ENCODE measurements at regions not wholly inside any gene's neighbourhood (a gene's known extent, or its start where the extent isn't known, plus 50 kb on each side); places are given as distances from the start of the nearest gene placed in this dataset.
"Not testable (repeated sequence)": the region's sequence is repeated elsewhere in the genome, so short reads cannot be mapped to it uniquely, and the experiment has no call there.

- DNase-seq (ENCODE audit: low spot score), result no peak
Measured at GRCh38 chr5:104915226-104915625, 1352.6 kb upstream of the NUDT12 start.

GRCh38 chr5:104914536-104915070 is 1352.0 kb upstream of the NUDT12 start:
- no peak for DNase-seq (ENCODE audit: low spot score)

DNA sequence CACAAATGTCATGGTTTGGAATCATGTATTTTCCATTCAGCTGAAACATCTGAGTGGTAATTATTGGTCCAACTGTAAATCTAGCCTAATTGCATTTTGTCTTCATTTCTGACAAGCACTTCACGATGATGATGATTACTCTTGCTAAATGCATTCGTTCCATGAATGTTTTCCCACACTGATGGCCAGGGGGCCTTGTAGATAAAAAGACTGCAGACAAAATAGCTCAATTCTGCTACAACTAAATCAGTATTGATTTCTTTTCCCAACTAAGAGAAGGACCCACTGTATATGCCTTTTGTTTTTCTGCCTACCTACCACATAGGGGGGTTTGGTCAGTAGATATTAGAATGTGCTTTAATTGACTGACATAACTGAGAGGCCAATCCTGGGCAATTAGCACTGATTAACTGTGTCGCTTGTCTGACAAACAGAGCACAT is 1351.3 kb upstream of the NUDT12 start:
- no peak for DNase-seq (ENCODE audit: low spot score)

GRCh38 chr5:104909803-104910202 is 1347.2 kb upstream of the NUDT12 start:
- DNase-seq (ENCODE audit: low spot score), result no peak

DNA sequence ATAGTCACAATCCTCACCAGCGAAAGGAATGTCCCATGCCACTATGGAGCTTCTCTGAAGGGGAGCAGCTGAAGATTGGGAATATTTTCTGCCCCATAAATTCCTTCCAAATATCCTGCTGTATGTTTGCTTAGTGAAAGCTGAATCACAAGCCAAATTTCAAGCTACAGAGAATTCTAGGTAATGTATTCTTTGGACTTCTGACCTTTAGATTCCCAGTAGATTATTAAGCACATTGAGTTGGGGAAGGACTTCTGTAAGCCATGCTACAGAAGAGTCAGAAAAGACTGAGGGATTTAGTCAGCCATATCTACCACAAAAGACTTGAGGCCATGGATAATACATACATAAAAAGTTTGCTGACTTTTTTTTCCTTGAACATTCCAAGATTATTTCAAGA is 1342.0 kb upstream of the NUDT12 start:
- DNase-seq (ENCODE audit: low spot score), result no peak

DNA sequence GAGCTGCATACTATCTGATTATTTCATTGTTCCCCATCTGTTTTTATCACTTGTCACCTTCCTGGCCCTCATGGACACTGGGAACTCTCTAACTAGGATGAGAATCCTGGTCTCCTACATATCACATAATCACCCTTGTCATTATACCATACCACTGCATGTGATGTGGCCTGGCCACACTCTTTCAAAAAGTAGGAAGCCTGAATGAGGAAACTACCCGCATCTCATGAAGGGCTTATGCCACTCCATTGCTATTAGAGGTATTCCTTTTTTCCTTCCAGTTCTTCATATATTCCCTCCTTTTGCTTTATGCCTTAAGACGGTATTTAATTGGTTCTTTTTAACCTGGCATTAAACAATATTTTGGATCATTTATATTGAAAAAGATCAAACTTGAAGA is 1341.4 kb upstream of the NUDT12 start:
- DNase-seq (ENCODE audit: low spot score), result no peak

- no peak for DNase-seq (ENCODE audit: low spot score)
Measured at GRCh38 chr5:104891596-104891995, 1329.0 kb upstream of the NUDT12 start.

DNA sequence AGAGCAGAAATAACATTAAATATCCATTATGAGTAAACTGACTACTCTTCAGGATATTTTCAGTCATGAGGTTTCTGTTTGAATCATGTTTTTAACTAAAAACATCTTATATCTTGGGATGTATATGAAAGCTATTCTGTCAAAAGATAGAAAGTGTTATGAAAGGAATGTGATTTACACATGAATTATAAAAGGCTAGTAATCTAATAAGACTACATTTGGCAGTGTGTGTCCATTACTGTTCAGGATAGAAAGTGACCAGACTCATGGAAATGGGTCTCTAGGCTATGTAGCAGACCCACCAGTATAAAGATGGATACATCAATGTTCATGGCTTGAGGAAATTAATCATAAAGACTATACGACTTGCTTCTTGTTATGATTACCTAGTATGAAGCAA is 1328.2 kb upstream of the NUDT12 start:
- no peak for DNase-seq (ENCODE audit: low spot score)

- DNase-seq (ENCODE audit: low spot score), result no peak
Measured at GRCh38 chr5:104859437-104859836, 1296.8 kb upstream of the NUDT12 start.

DNA sequence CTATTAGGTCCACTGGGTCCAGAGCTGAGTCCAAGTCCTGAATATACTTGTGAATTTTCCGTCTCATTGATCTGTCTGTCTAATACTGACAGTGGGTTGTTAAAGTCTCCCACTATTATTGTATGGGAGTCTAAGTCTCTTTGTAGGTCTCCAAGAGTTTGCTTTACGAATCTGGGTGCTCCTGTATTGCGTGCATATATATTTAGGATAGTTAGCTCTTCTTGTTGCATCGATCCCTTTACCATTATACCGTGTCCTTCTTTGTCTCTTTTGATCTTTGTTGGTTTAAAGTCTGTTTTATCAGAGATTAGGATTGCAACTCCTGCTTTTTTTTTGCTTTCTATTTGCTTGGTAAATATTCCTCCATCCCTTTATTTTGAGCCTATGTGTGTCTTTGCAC is 1289.5 kb upstream of the NUDT12 start:
- not testable (repeated sequence) for DNase-seq (ENCODE audit: low spot score)

GRCh38 chr5:104845541-104845940 is 1283.0 kb upstream of the NUDT12 start:
- no peak for DNase-seq (ENCODE audit: low spot score)

DNA sequence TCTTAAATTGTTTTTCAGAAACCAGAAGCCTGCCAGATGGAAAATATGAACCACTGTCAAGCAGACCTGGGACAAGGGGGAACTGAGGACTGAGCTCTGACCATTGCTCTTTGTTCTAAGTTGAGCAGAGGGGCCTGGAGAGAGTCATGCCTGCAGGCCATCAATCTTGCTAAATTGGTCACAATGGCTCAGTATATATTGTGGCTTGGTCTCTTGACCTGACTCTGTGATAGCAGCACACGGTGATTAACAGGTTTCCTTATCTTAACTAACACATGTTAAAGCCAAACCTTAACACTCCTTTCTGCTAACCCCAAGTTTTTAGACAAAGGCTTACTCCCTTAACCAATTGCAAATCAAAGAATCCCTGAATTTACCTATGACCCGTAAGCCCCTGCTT is 1281.2 kb upstream of the NUDT12 start:
- DNase-seq (ENCODE audit: low spot score), result no peak

DNA sequence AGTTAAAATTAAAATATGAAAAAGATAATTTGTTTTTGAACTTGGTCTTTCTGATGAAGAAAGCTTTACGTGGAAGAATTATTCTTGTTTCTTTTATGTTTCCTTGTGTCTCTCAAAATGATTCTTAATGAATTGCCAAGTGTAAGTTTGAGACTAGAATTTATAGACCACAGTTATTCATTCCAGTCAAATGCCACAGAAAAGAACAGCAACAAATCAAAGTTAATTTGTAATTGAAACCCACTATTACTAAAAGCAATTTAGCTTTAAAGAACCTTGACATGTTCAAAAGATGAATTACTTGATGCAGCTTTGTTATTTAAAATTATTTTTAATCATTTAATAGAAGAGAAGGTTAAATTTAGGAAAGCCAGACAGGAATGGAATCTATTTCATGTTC is 1277.7 kb upstream of the NUDT12 start:
- no peak for DNase-seq (ENCODE audit: low spot score)

DNA sequence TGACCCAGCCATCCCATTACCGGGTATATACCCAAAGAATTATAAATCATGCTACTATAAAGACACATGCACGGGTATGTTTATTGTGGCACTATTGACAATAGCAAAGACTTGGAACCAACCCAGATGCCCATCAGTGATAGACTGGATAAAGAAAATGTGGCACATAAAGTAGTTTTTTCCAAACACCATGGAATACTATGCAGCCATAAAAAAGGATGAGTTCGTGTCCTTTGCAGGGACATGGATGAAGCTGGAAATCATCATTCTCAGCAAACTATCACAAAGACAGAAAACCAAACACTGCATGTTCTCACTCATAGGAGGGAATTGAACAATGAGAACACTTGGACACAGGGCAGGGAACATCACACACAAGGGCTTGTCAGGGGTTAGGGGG is 1268.9 kb upstream of the NUDT12 start:
- DNase-seq (ENCODE audit: low spot score), result not testable (repeated sequence)

- no peak for DNase-seq (ENCODE audit: low spot score)
Measured at GRCh38 chr5:104821606-104822005, 1259.0 kb upstream of the NUDT12 start.

DNA sequence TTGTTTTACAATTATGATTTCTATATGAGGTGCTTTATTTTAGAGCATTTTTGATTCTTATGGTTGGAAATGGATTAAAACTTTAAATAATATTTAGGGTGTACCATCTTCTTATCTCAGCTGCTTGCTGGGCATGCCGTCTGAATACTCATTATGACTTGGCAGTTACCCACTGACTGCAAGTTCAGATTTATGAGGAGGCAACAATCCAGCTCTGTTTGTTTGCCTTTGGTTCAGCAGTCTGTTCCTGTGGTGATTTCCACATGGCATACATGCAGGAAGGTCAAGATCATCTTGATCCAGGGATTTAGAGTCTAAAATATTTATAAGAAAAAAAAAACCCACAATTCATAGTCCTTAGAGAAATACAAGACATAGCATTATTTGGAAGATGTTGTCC is 1254.5 kb upstream of the NUDT12 start:
- no peak for DNase-seq (ENCODE audit: low spot score)

DNA sequence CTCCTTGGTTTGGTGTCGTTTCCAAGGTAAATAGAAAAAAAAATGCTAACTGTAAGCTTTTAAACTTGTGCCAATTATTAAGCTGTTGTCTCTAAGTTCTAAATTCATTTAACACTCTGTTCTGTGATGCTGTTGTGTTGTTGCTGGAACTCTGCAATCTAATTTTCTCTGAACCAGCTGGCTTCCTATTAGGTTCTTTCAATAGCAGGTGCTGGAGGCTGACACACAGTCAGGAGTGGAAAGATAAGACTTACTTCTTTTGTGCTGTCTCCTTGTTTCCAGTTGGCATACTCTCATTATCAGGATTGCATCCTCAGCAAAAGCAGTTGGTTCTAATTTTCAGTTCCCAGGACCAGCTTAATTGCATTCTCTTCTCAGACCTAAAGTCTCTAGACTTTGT is 1252.6 kb upstream of the NUDT12 start:
- no peak for DNase-seq (ENCODE audit: low spot score)

DNA sequence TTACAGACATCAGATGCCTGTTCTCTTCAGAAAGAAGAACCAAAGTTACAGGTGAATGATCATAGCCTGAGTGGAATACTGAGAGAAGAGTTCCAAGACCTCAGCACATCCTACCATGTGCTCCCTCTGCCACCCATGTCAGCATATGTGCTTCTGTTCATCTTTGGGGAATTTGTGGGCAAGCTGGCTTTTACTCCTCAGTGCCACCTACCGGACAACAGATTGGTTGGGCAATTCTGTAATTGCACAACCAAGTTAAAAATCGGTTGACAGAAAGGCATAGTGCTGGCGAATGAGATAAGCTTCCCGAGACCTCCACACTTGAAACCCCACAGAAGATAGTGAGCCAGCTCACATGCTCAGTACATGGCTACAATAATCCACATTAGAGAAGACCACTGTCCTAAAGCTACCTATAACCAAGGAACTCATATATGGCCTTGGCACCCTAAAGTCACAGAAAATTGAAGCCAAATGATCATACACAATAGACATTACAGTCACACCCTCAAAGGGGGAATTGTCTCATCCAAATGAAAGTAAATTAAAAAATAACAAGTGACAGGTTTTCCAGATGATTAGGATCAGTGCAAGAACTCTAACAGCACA is 1238.0 kb upstream of the NUDT12 start:
- DNase-seq (ENCODE audit: low spot score), result no peak

GRCh38 chr5:104793755-104794080 is 1231.1 kb upstream of the NUDT12 start:
- DNase-seq (ENCODE audit: low spot score), result no peak

DNA sequence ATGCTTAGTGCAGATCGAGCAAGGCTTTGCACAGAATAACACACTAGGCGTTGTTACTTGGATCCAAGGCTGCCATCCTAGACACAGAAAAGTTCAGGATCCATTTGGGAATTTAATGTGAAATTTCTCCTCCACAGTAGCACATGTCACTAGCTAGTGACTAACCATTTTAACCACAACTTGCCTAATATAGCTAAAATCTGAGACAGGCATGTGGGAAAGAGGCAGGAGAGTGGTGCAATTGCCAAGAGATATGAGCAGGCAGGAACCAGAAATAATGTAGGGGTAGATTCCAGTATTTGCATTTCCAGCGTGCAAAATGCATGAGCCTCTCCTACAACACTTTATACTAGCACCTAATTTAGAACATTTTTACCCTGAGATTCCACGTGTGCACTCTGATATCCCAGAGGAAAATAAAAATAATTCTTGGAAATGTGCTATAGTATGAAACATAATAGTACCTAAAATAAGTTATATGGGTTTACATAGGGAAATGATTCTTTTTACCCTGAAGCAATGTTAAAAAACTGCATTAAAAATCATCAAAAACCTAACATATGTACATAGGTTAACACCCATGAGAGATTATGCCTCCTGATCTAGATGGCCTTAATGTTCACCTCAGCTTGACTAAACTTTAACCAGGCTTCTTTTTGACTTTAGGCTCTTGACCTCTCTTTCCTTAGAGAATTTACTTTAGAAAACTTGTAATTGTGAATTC is 1230.6 kb upstream of the NUDT12 start:
- no peak for DNase-seq (ENCODE audit: low spot score)

DNA sequence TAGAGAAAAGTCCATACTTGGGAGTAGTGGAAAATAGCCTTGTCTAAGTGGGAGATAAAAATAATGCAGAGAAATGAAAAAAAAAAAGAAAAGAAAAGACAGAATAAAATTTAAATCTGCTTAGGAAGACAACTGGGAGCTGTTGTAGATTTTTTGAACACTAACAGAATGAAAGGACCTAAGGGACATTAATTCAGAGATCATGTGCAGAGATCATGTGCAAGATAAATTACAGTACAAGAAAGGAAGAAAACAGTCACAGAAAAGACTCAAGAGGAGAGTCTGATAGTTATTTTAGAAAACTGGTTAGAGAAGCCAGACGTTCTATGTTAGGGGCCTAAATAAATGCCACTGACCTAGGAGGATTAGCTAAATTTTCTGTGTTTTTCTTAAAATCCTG is 1226.8 kb upstream of the NUDT12 start:
- DNase-seq (ENCODE audit: low spot score), result no peak

DNA sequence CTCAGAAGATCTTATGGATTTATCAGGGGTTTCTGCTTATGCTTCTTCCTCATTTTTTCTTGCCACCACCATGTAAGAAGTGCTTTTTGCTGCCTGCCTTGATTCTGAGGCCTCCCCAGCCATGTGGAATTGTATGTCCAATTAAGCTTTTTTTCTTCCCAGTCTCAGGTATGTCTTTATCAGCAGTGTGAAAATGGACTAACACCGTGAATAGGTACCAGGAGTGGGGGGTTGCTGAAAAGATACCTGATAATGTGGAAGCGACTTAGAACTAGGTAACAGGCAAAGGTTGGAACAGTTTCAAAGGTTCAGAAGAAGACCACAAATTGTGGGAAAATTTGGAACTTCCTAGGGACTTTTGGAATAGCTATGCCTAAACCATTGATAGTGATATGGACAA is 1222.5 kb upstream of the NUDT12 start:
- DNase-seq (ENCODE audit: low spot score), result no peak

GRCh38 chr5:104774372-104774771 is 1211.8 kb upstream of the NUDT12 start:
- DNase-seq (ENCODE audit: low spot score), result no peak

GRCh38 chr5:104764197-104764596 is 1201.6 kb upstream of the NUDT12 start:
- DNase-seq (ENCODE audit: low spot score), result no peak
